ENCODE measurements at regions not wholly inside any gene's neighbourhood (a gene's known extent, or its start where the extent isn't known, plus 50 kb on each side); places are given as distances from the start of the nearest gene placed in this dataset.

DNA sequence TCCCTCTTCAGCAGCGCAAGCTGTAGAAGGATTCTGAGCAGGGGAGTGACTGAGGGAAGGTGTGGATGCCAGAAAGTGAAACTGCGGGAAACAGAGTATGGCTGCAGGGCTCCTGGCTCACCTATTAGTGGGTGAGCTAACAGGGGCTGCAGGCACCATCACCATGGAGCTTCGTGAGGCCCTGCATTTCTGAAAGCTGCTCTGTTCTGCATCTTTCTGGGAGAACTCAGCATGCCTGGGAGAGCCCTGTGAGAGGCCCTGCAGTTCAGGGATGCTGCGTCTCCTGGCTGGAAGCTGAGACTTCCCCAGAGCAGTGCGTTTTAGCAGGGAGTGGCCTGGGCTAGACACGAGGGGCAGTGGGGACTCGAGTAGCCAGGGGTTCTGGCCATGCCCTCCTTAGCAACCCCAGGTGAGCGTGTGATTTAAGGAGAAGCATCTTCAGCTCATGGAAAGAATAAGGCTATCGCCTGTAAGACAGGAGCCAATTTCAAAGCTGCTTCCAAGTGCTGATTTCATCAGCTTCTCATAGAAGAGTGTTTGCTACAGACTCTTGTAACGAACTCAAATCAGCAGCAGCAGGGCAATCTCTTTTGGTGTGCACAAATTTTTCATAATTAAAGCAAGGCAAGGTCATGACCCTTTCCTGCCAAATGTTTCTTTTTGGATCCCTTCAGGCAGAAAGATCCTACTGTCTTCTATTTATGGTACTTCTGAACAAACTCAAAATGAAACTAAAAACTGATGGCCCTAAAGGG is 293.6 kb upstream of the ZNF32 start:
- TF ChIP-seq SIN3A (conservative IDR thresholded peaks at IDR 0.05 in 1 of 2, IDR thresholded peaks at IDR 0.05 in 1 of 2; ENCODE audit: low read depth in 1 of 2, low read length in 2 of 2), result no peak
- TF ChIP-seq CTCF (IDR thresholded peaks at IDR 0.05; ENCODE audit: control extremely low read depth in 1 of 3, insufficient read depth in 1 of 3, low read depth in 1 of 3, low read length in 3 of 3), result no peak
- TF ChIP-seq TAF1 (IDR thresholded peaks at IDR 0.05; ENCODE audit: low read depth, low read length), result no peak
- TF ChIP-seq PHF8 (conservative IDR thresholded peaks at IDR 0.05; ENCODE audit: low read depth, low read length), result no peak
- no peak for TF ChIP-seq RAD21 (IDR thresholded peaks at IDR 0.05 in 1 of 2, conservative IDR thresholded peaks at IDR 0.05 in 1 of 2; ENCODE audit: low read depth in 2 of 2, low read length in 2 of 2)

Data from H1 (cell line).